SK-N-MC (cell line): ENCODE measurements at regions not wholly inside any gene's neighbourhood (a gene's known extent, or its start where the extent isn't known, plus 50 kb on each side); places are given as distances from the start of the nearest gene placed in this dataset.

Source experiments
- DNase-seq: peaks from one replicate; pipeline ENCODE4 v3.0.0-alpha.2; 2011; ENCODE audit warnings: low read depth, low spot score
- H3K27ac ChIP-seq: fragments of 200-600 bp; sonication (generic); 2 replicates; pipeline ENCODE4 v1.5.1; 2016; ENCODE audit warnings: mixed run types
- H3K36me3 ChIP-seq: fragments of 200-600 bp; sonication (generic); 2 replicates; pipeline ENCODE4 v1.6.1; 2017; ENCODE audit warnings: antibody characterized with exemption, low read length, mixed read lengths; ENCODE audit not compliant: insufficient read depth
- H3K4me3 ChIP-seq: fragments of 200-600 bp; sonication (generic); 2 replicates; pipeline ENCODE4 v1.5.1; 2016
- H3K9ac ChIP-seq: fragments of 200-600 bp; sonication (generic); 2 replicates; pipeline ENCODE4 v1.8.0; 2017; ENCODE audit warnings: mixed run types, mixed read lengths; ENCODE audit not compliant: insufficient read length
- H3K9me3 ChIP-seq: fragments of 200-600 bp; sonication (generic); 2 replicates; pipeline ENCODE4 v1.6.1; 2017; ENCODE audit warnings: low read depth, mild to moderate bottlenecking, antibody characterized with exemption, low read length, moderate library complexity, mixed read lengths
- EZH2 ChIP-seq: fragments of 200-600 bp; sonication (generic); IDR thresholded peaks from one replicate; pipeline ENCODE4 v1.6.1; 2017; ENCODE audit warnings: antibody characterized with exemption
- FOXP2 ChIP-seq: optimal IDR thresholded peaks from 2 replicates; pipeline ENCODE3; 2011; ENCODE audit warnings: mild to moderate bottlenecking, moderate library complexity; ENCODE audit not compliant: insufficient read depth; ENCODE audit errors: extremely low read length, control extremely low read depth
- POLR2AphosphoS5 ChIP-seq: IDR thresholded peaks from 2 replicates; pipeline ENCODE4 v1.6.1; 2012; ENCODE audit warnings: mild to moderate bottlenecking, low read depth, low read length, borderline replicate concordance

GRCh38 chr11:116656011-116656410 lies 116.8 kb downstream of the BUD13 start:
- Histone ChIP-seq H3K9me3 (no peaks in the 10 kb centered on the region), H3K36me3 (no peaks in the 10 kb centered on the region), H3K27ac (no peak overlapping the region), H3K4me3 (no peak overlapping the region), H3K9ac (no peak overlapping the region)
- TF ChIP-seq EZH2 (no peak), FOXP2 (no peak), POLR2AphosphoS5 (no peak)
- no peak for DNase-seq

GRCh38 chr11:116654526-116654925 lies 118.3 kb downstream of the BUD13 start:
- no peak overlapping the region for H3K27ac ChIP-seq
- no peak overlapping the region for H3K4me3 ChIP-seq
- H3K36me3 ChIP-seq, result no peaks in the 10 kb centered on the region
- TF ChIP-seq EZH2 (no peak), FOXP2 (no peak), POLR2AphosphoS5 (no peak)
- no peak for DNase-seq
- no peaks in the 10 kb centered on the region for H3K9me3 ChIP-seq
- H3K9ac ChIP-seq, result no peak overlapping the region

- H3K27ac ChIP-seq, result no peak overlapping the region
- DNase-seq, result no peak
- TF ChIP-seq EZH2 (no peak), FOXP2 (no peak), POLR2AphosphoS5 (no peak)
- no peaks in the 10 kb centered on the region for H3K36me3 ChIP-seq
- no peaks in the 10 kb centered on the region for H3K9me3 ChIP-seq
- no peak overlapping the region for H3K4me3 ChIP-seq
- no peak overlapping the region for H3K9ac ChIP-seq
Observed at GRCh38 chr11:116653206-116653605, 119.6 kb downstream of the BUD13 start.

- no peak overlapping the region for H3K9ac ChIP-seq
- no peak for TF ChIP-seq EZH2
- TF ChIP-seq FOXP2, result no peak
- no peak for TF ChIP-seq POLR2AphosphoS5
- no peak overlapping the region for H3K4me3 ChIP-seq
- no peak for DNase-seq
- no peak overlapping the region for H3K27ac ChIP-seq
- no peaks in the 10 kb centered on the region for H3K36me3 ChIP-seq
- H3K9me3 ChIP-seq, result no peaks in the 10 kb centered on the region
Observed at GRCh38 chr11:116651737-116652237, 121.0 kb downstream of the BUD13 start.

- no peak for TF ChIP-seq EZH2
- no peak for TF ChIP-seq FOXP2
- TF ChIP-seq POLR2AphosphoS5, result no peak
Observed at GRCh38 chr11:116651098-116651736, 121.6 kb downstream of the BUD13 start.

GRCh38 chr11:116650052-116650451 lies 122.7 kb downstream of the BUD13 start:
- H3K9me3 ChIP-seq, result no peaks in the 10 kb centered on the region
- H3K27ac ChIP-seq, result no peak overlapping the region
- TF ChIP-seq EZH2, result no peak
- TF ChIP-seq POLR2AphosphoS5, result no peak
- TF ChIP-seq FOXP2, result no peak
- no peaks in the 10 kb centered on the region for H3K36me3 ChIP-seq
- H3K4me3 ChIP-seq, result no peak overlapping the region
- H3K9ac ChIP-seq, result no peak overlapping the region
- DNase-seq, result no peak

More at GRCh38 chr11:116651098-116651736, 121.6 kb downstream of the BUD13 start:
- H3K9ac ChIP-seq, result no peak overlapping the region
- H3K36me3 ChIP-seq, result no peaks in the 10 kb centered on the region
- no peak for DNase-seq
- H3K4me3 ChIP-seq, result no peak overlapping the region
- H3K27ac ChIP-seq, result no peak overlapping the region
- no peaks in the 10 kb centered on the region for H3K9me3 ChIP-seq

- TF ChIP-seq EZH2 (no peak), POLR2AphosphoS5 (no peak), FOXP2 (no peak)
- Histone ChIP-seq H3K36me3 (no peaks in the 10 kb centered on the region), H3K9ac (no peak overlapping the region)
Observed at GRCh38 chr11:116649268-116649667, 123.5 kb downstream of the BUD13 start.

GRCh38 chr11:116648247-116649174 lies 124.3 kb downstream of the BUD13 start:
- Histone ChIP-seq H3K9me3 (no peaks in the 10 kb centered on the region), H3K4me3 (no peak overlapping the region), H3K9ac (no peak overlapping the region), H3K27ac (no peak overlapping the region), H3K36me3 (no peaks in the 10 kb centered on the region)
- TF ChIP-seq EZH2 (no peak), POLR2AphosphoS5 (no peak), FOXP2 (no peak)
- no peak for DNase-seq

More at GRCh38 chr11:116649268-116649667, 123.5 kb downstream of the BUD13 start:
- Histone ChIP-seq H3K9me3 (no peaks in the 10 kb centered on the region), H3K27ac (no peak overlapping the region), H3K4me3 (no peak overlapping the region)
- no peak for DNase-seq
